IPS-18a (cell line): ENCODE measurements at regions not wholly inside any gene's neighbourhood (a gene's known extent, or its start where the extent isn't known, plus 50 kb on each side); places are given as distances from the start of the nearest gene placed in this dataset.

Experiments used
- H3K27ac ChIP-seq: one replicate; pipeline ENCODE4 v1.5.1; 2013; ENCODE audit warnings: low read length
- H3K27me3 ChIP-seq: one replicate; pipeline ENCODE4 v1.6.1; 2013; ENCODE audit warnings: mild to moderate bottlenecking, low read length; ENCODE audit not compliant: control insufficient read depth, insufficient read depth
- H3K36me3 ChIP-seq: one replicate; pipeline ENCODE4 v1.6.1; 2013; ENCODE audit warnings: low read depth, low read length; ENCODE audit not compliant: control insufficient read depth
- H3K4me1 ChIP-seq: one replicate; pipeline ENCODE4 v1.6.1; 2013; ENCODE audit warnings: low read depth, low read length; ENCODE audit not compliant: control insufficient read depth
- H3K4me3 ChIP-seq: one replicate; pipeline ENCODE4 v1.5.1; 2013; ENCODE audit warnings: low read length
- H3K9ac ChIP-seq: one replicate; pipeline ENCODE4 v1.6.1; 2013; ENCODE audit warnings: mild to moderate bottlenecking, low read length, moderate library complexity
- H3K9me3 ChIP-seq: one replicate; pipeline ENCODE4 v1.6.1; 2013; ENCODE audit warnings: low read depth, low read length; ENCODE audit not compliant: control insufficient read depth

GRCh38 chr13:50152224-50152623 is 137.0 kb downstream of the KCNRG start:
- peaks cover 22% of the 10 kb centered on the region for H3K4me1 ChIP-seq
- H3K9me3 ChIP-seq, result no peaks in the 10 kb centered on the region
- no peaks in the 10 kb centered on the region for H3K36me3 ChIP-seq
- H3K4me3 ChIP-seq, result no peak overlapping the region
- H3K27me3 ChIP-seq, result no peaks in the 10 kb centered on the region
- no peak overlapping the region for H3K9ac ChIP-seq
- H3K27ac ChIP-seq, result no peak overlapping the region

- Histone ChIP-seq H3K27ac (no peak overlapping the region), H3K4me3 (no peak overlapping the region), H3K27me3 (no peaks in the 10 kb centered on the region), H3K9ac (no peak overlapping the region), H3K9me3 (no peaks in the 10 kb centered on the region), H3K4me1 (peaks cover 21% of the 10 kb centered on the region), H3K36me3 (no peaks in the 10 kb centered on the region)
Measured at GRCh38 chr13:50152655-50153309, 137.5 kb downstream of the KCNRG start.

- Histone ChIP-seq H3K27me3 (no peaks in the 10 kb centered on the region), H3K4me1 (peaks cover 15% of the 10 kb centered on the region), H3K9ac (no peak overlapping the region), H3K9me3 (no peaks in the 10 kb centered on the region), H3K36me3 (no peaks in the 10 kb centered on the region), H3K4me3 (no peak overlapping the region), H3K27ac (no peak overlapping the region)
Measured at GRCh38 chr13:50153401-50153800, 138.2 kb downstream of the KCNRG start.

GRCh38 chr13:50153876-50154275 is 138.6 kb downstream of the KCNRG start:
- Histone ChIP-seq H3K27me3 (no peaks in the 10 kb centered on the region), H3K4me3 (no peak overlapping the region), H3K9me3 (no peaks in the 10 kb centered on the region), H3K27ac (no peak overlapping the region), H3K4me1 (peaks cover 11% of the 10 kb centered on the region), H3K9ac (no peak overlapping the region), H3K36me3 (no peaks in the 10 kb centered on the region)

GRCh38 chr13:50154697-50155096 is 139.5 kb downstream of the KCNRG start:
- H3K4me1 ChIP-seq, result peaks cover 6% of the 10 kb centered on the region
- no peaks in the 10 kb centered on the region for H3K27me3 ChIP-seq
- H3K9me3 ChIP-seq, result no peaks in the 10 kb centered on the region
- H3K36me3 ChIP-seq, result no peaks in the 10 kb centered on the region
- H3K9ac ChIP-seq, result no peak overlapping the region
- H3K4me3 ChIP-seq, result no peak overlapping the region
- no peak overlapping the region for H3K27ac ChIP-seq

- no peak overlapping the region for H3K27ac ChIP-seq
- no peak overlapping the region for H3K9ac ChIP-seq
- H3K27me3 ChIP-seq, result no peaks in the 10 kb centered on the region
- H3K36me3 ChIP-seq, result no peaks in the 10 kb centered on the region
- no peak overlapping the region for H3K4me3 ChIP-seq
- H3K4me1 ChIP-seq, result no peaks in the 10 kb centered on the region
- H3K9me3 ChIP-seq, result no peaks in the 10 kb centered on the region
Measured at GRCh38 chr13:50156140-50156539, 140.9 kb downstream of the KCNRG start.

- no peak overlapping the region for H3K27ac ChIP-seq
- no peaks in the 10 kb centered on the region for H3K9me3 ChIP-seq
- H3K4me1 ChIP-seq, result no peaks in the 10 kb centered on the region
- no peak overlapping the region for H3K4me3 ChIP-seq
- no peak overlapping the region for H3K9ac ChIP-seq
- H3K36me3 ChIP-seq, result no peaks in the 10 kb centered on the region
- H3K27me3 ChIP-seq, result no peaks in the 10 kb centered on the region
Measured at GRCh38 chr13:50156561-50157127, 141.4 kb downstream of the KCNRG start.

- H3K4me3 ChIP-seq, result no peak overlapping the region
- H3K27ac ChIP-seq, result no peak overlapping the region
- no peaks in the 10 kb centered on the region for H3K9me3 ChIP-seq
- no peaks in the 10 kb centered on the region for H3K36me3 ChIP-seq
- no peak overlapping the region for H3K9ac ChIP-seq
- H3K27me3 ChIP-seq, result no peaks in the 10 kb centered on the region
- H3K4me1 ChIP-seq, result peaks cover 11% of the 10 kb centered on the region
Measured at GRCh38 chr13:50158385-50159165, 143.3 kb downstream of the KCNRG start.

- Histone ChIP-seq H3K27me3 (no peaks in the 10 kb centered on the region), H3K36me3 (no peaks in the 10 kb centered on the region), H3K4me1 (peaks cover 11% of the 10 kb centered on the region)
Measured at GRCh38 chr13:50159607-50160006, 144.4 kb downstream of the KCNRG start.

GRCh38 chr13:50161052-50161451 is 145.8 kb downstream of the KCNRG start:
- Histone ChIP-seq H3K36me3 (no peaks in the 10 kb centered on the region), H3K9me3 (no peaks in the 10 kb centered on the region), H3K4me3 (no peak overlapping the region), H3K9ac (no peak overlapping the region), H3K4me1 (peaks cover 11% of the 10 kb centered on the region), H3K27ac (no peak overlapping the region), H3K27me3 (no peaks in the 10 kb centered on the region)

More at GRCh38 chr13:50159607-50160006, 144.4 kb downstream of the KCNRG start:
- no peaks in the 10 kb centered on the region for H3K9me3 ChIP-seq
- H3K4me3 ChIP-seq, result no peak overlapping the region
- H3K27ac ChIP-seq, result no peak overlapping the region
- H3K9ac ChIP-seq, result no peak overlapping the region

- Histone ChIP-seq H3K9ac (no peak overlapping the region), H3K9me3 (no peaks in the 10 kb centered on the region), H3K27ac (no peak overlapping the region), H3K4me3 (no peak overlapping the region), H3K36me3 (no peaks in the 10 kb centered on the region), H3K4me1 (peaks cover 11% of the 10 kb centered on the region), H3K27me3 (no peaks in the 10 kb centered on the region)
Measured at GRCh38 chr13:50162001-50162400, 146.8 kb downstream of the KCNRG start.
